Tibial nerve (tissue), 4 donors: ENCODE measurements at regions not wholly inside any gene's neighbourhood (a gene's known extent, or its start where the extent isn't known, plus 50 kb on each side); places are given as distances from the start of the nearest gene placed in this dataset.

Experiments used
- DNase-seq, 2 donors: peaks; one replicate each; pipeline ENCODE4 v3.0.0-alpha.2; 2019; ENCODE audit warnings: low spot score in 2 of 2
- H3K27ac ChIP-seq, 4 donors: fragments of 200-600 bp; sonication (generic) in 3 of 4; one replicate each; pipeline ENCODE4 v1.5.1; 2017 to 2019; ENCODE audit warnings: mild to moderate bottlenecking in 1 of 4
- H3K27me3 ChIP-seq, 2 donors: fragments of 200-600 bp; sonication (generic) in 1 of 2; one replicate each; pipeline versions ENCODE4 v1.5.1 to v1.6.0; 2017 to 2019
- H3K36me3 ChIP-seq, 3 donors: fragments of 200-600 bp; sonication (generic); one replicate each; pipeline ENCODE4 v1.5.1; 2018 to 2019
- H3K4me1 ChIP-seq, 4 donors: fragments of 200-600 bp; sonication (generic) in 3 of 4; one replicate each; pipeline ENCODE4 v1.5.1; 2017 to 2019
- H3K4me3 ChIP-seq, 4 donors: fragments of 200-600 bp; sonication (generic) in 3 of 4; one replicate each; pipeline ENCODE4 v1.5.1; 2017 to 2019; ENCODE audit warnings: mild to moderate bottlenecking in 1 of 4, moderate library complexity in 1 of 4
- H3K9me3 ChIP-seq, 4 donors: fragments of 200-600 bp; sonication (generic) in 3 of 4; one replicate each; pipeline ENCODE4 v1.5.1; 2017 to 2019
- CTCF ChIP-seq, 5 experiments: fragments of 200-600 bp in 3 of 5; fragments of 450-650 bp in 2 of 5; sonication (generic) in 3 of 5; IDR thresholded peaks; one replicate each; pipeline ENCODE4 v1.5.1; 2016 to 2019; ENCODE audit warnings: antibody characterized with exemption in 5 of 5, mild to moderate bottlenecking in 3 of 5, moderate library complexity in 2 of 5
- EP300 ChIP-seq, 2 donors: sonication (generic); formaldehyde crosslinking; IDR thresholded peaks; one replicate each; pipeline ENCODE4 v1.6.1; 2017; ENCODE audit warnings: antibody characterized with exemption in 2 of 2, mild to moderate bottlenecking in 1 of 2
- POLR2A ChIP-seq, 2 donors: fragments of 450-650 bp; IDR thresholded peaks; one replicate each; pipeline ENCODE4 v1.6.1; 2017; ENCODE audit warnings: antibody characterized with exemption in 2 of 2, mild to moderate bottlenecking in 2 of 2, moderate library complexity in 2 of 2
- WGBS, 2 donors: methylation state at CpG; one replicate each; pipeline ENCODE4 v1.1.5; 2018; 5-methylcytosine and 5-hydroxymethylcytosine counted together

- H3K9me3 ChIP-seq: no peaks in the 10 kb centered on the region
- no peak for DNase-seq
- WGBS, 2 donors: 91 to 100% methylated on average over 1 of the region's 1 CpG
- H3K4me1 ChIP-seq: no peaks in the 10 kb centered on the region
- H3K4me3 ChIP-seq: no peak overlapping the region
- H3K27ac ChIP-seq: no peak overlapping the region
- H3K27me3 ChIP-seq: no peaks in the 10 kb centered on the region
- TF ChIP-seq POLR2A (IDR thresholded peaks at IDR 0.05) (no peak), CTCF (IDR thresholded peaks at IDR 0.05) (no peak), EP300 (IDR thresholded peaks at IDR 0.05) (no peak)
- H3K36me3 ChIP-seq: no peaks in the 10 kb centered on the region
Measured at GRCh38 chr2:175585496-175585895, 404.0 kb upstream of the ATP5MC3 start.

GRCh38 chr2:175580652-175581051 is 399.1 kb upstream of the ATP5MC3 start:
- Histone ChIP-seq H3K27me3 (no peaks in the 10 kb centered on the region), H3K27ac (no peak overlapping the region), H3K4me1 (no peaks in the 10 kb centered on the region), H3K9me3 (no peaks in the 10 kb centered on the region), H3K4me3 (no peak overlapping the region), H3K36me3 (no peaks in the 10 kb centered on the region)
- no peak for DNase-seq
- no peak for TF ChIP-seq CTCF (IDR thresholded peaks at IDR 0.05)
- no peak for TF ChIP-seq EP300 (IDR thresholded peaks at IDR 0.05)
- TF ChIP-seq POLR2A (IDR thresholded peaks at IDR 0.05): no peak
- WGBS, 2 donors: 71 to 83% methylated on average over 1 of the region's 1 CpG

- WGBS, 2 donors: 73 to 74% methylated on average over 1 of the region's 1 CpG
- TF ChIP-seq CTCF (IDR thresholded peaks at IDR 0.05) (no peak), EP300 (IDR thresholded peaks at IDR 0.05) (no peak), POLR2A (IDR thresholded peaks at IDR 0.05) (no peak)
- no peaks in the 10 kb centered on the region for H3K27me3 ChIP-seq
- H3K4me1 ChIP-seq: no peaks in the 10 kb centered on the region
- H3K9me3 ChIP-seq: no peaks in the 10 kb centered on the region
- H3K4me3 ChIP-seq: no peak overlapping the region
- H3K36me3 ChIP-seq: no peaks in the 10 kb centered on the region
- no peak overlapping the region for H3K27ac ChIP-seq
- no peak for DNase-seq
Measured at GRCh38 chr2:175579646-175580045, 398.1 kb upstream of the ATP5MC3 start.

- Histone ChIP-seq H3K4me3 (no peak overlapping the region), H3K9me3 (no peaks in the 10 kb centered on the region), H3K27ac (no peak overlapping the region), H3K4me1 (no peaks in the 10 kb centered on the region), H3K36me3 (no peaks in the 10 kb centered on the region), H3K27me3 (no peaks in the 10 kb centered on the region)
- 88 to 89% methylated on average over 2 of the region's 2 CpGs for whole genome bisulfite sequencing, 2 donors
- no peak for TF ChIP-seq EP300 (IDR thresholded peaks at IDR 0.05)
- no peak for TF ChIP-seq POLR2A (IDR thresholded peaks at IDR 0.05)
- no peak for TF ChIP-seq CTCF (IDR thresholded peaks at IDR 0.05)
- DNase-seq: no peak
Measured at GRCh38 chr2:175577368-175577970, 396.0 kb upstream of the ATP5MC3 start.

- no peaks in the 10 kb centered on the region for H3K9me3 ChIP-seq
- no peak overlapping the region for H3K4me3 ChIP-seq
- no peaks in the 10 kb centered on the region for H3K4me1 ChIP-seq
- no peak for TF ChIP-seq CTCF (IDR thresholded peaks at IDR 0.05)
- no peaks in the 10 kb centered on the region for H3K27me3 ChIP-seq
- no peak for DNase-seq
- no peak overlapping the region for H3K27ac ChIP-seq
- 69 to 80% methylated on average over 5 of the region's 5 CpGs for WGBS, 2 donors
- H3K36me3 ChIP-seq: no peaks in the 10 kb centered on the region
Measured at GRCh38 chr2:175576875-175577274, 395.4 kb upstream of the ATP5MC3 start.
